GM12892 (cell line): ENCODE measurements at regions not wholly inside any gene's neighbourhood (a gene's known extent, or its start where the extent isn't known, plus 50 kb on each side); places are given as distances from the start of the nearest gene placed in this dataset.

Experiments
- POLR2A ChIP-seq: IDR thresholded peaks from 2 replicates; pipeline ENCODE4 v1.6.1; 2011; ENCODE audit warnings: low read depth, low read length, control low read depth
- POLR2AphosphoS5 ChIP-seq: IDR thresholded peaks from 2 replicates; pipeline ENCODE4 v1.6.1; 2011; ENCODE audit warnings: low read depth, low read length, control low read depth
- TAF1 ChIP-seq: IDR thresholded peaks from 2 replicates; pipeline ENCODE4 v1.6.1; 2011; ENCODE audit warnings: low read depth, mild to moderate bottlenecking, control low read depth, low read length, borderline replicate concordance

DNA sequence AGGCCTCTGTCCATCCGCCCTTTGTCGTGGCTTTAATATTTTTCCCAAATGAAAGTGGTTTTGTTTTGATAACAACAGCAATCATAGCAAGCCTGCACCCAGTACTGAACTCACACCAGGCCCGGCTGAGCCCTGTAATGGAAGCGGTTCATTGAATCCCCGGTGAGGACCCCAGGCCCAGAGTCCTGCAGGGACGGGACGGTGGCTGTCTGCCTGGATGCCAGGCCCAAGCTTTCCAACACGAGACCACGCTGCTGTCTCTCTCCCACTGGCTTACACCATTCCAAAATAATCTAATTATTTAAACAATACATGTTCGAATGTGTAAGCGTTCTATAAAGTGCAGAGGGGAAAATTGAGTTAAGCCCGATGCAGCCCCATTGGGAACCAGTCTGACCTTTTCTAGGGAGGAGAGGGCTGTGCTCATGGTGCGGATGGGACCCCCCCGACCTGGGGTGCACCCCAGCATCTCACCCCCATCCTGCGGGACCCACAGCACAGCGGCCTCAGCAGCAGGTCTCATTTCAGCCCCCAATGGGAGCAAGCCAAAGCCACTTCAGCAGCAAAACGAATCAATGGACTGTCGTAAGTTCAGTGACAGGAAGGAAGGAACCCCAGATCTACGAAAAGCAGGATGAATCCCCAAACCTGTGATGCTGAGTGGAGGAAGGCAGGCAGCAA is 1046.9 kb downstream of the BRD1 start:
- TF ChIP-seq POLR2A (no peak), POLR2AphosphoS5 (no peak), TAF1 (no peak)
